ENCODE measurements at regions not wholly inside any gene's neighbourhood (a gene's known extent, or its start where the extent isn't known, plus 50 kb on each side); places are given as distances from the start of the nearest gene placed in this dataset.

- H3K27me3 ChIP-seq (ENCODE audit: insufficient read depth, low read length): no peaks in the 10 kb centered on the region
- ChIA-PET POLR2A (ENCODE audit: partially characterized antibody) (no interaction called here), CTCF (ENCODE audit: partially characterized antibody) (no interaction called here)
- no peak for DNase-seq
- H3K36me3 ChIP-seq (ENCODE audit: insufficient read depth, low read length): no peaks in the 10 kb centered on the region
- Mint-ChIP-seq H3K4me3 (no peak overlapping the region), H3K36me3 (no peaks in the 10 kb centered on the region), H3K27ac (no peak overlapping the region), H3K9me3 (no peaks in the 10 kb centered on the region), H3K27me3 (peaks cover 0 to 7% of the 10 kb centered on the region in 2 donors), H3K4me1 (no peaks in the 10 kb centered on the region)
- H3K27ac ChIP-seq (ENCODE audit: low read depth, low read length): no peak overlapping the region
- H3K9me3 ChIP-seq (ENCODE audit: control insufficient read depth in 1 of 2, low read length in 2 of 2): no peaks in the 10 kb centered on the region
- H3K4me1 ChIP-seq (ENCODE audit: insufficient read depth, low read length): no peaks in the 10 kb centered on the region
- intact Hi-C loops (cut with micrococcal nuclease): no loop called here
- H3K4me3 ChIP-seq (ENCODE audit: low read length in 2 of 2): no peak overlapping the region
These were observed 181.8 kb upstream of the ELL2 start for GRCh38 chr5:96143450-96143849.

GRCh38 chr5:96142786-96143434, 181.3 kb upstream of the ELL2 start:
- ChIA-PET CTCF (ENCODE audit: partially characterized antibody) (no interaction called here), POLR2A (ENCODE audit: partially characterized antibody) (no interaction called here)
- H3K4me1 ChIP-seq (ENCODE audit: insufficient read depth, low read length): no peaks in the 10 kb centered on the region
- peaks cover 0 to 7% of the 10 kb centered on the region in 2 donors for H3K27me3 Mint-ChIP-seq
- no peaks in the 10 kb centered on the region for H3K4me1 Mint-ChIP-seq
- H3K9me3 Mint-ChIP-seq: no peaks in the 10 kb centered on the region
- no peak overlapping the region for H3K27ac ChIP-seq (ENCODE audit: low read depth, low read length)
- intact Hi-C loops (cut with micrococcal nuclease): no loop called here
- no peak overlapping the region for H3K4me3 Mint-ChIP-seq
- H3K27ac Mint-ChIP-seq: no peak overlapping the region
- no peaks in the 10 kb centered on the region for H3K9me3 ChIP-seq (ENCODE audit: control insufficient read depth in 1 of 2, low read length in 2 of 2)
- H3K36me3 ChIP-seq (ENCODE audit: insufficient read depth, low read length): no peaks in the 10 kb centered on the region
- no peak overlapping the region for H3K4me3 ChIP-seq (ENCODE audit: low read length in 2 of 2)
- no peaks in the 10 kb centered on the region for H3K27me3 ChIP-seq (ENCODE audit: insufficient read depth, low read length)
- H3K36me3 Mint-ChIP-seq: no peaks in the 10 kb centered on the region
- no peak for DNase-seq

GRCh38 chr5:96142184-96142781, 180.6 kb upstream of the ELL2 start:
- Histone ChIP-seq H3K9me3 (ENCODE audit: control insufficient read depth in 1 of 2, low read length in 2 of 2) (no peaks in the 10 kb centered on the region), H3K4me1 (ENCODE audit: insufficient read depth, low read length) (no peaks in the 10 kb centered on the region), H3K36me3 (ENCODE audit: insufficient read depth, low read length) (no peaks in the 10 kb centered on the region), H3K4me3 (ENCODE audit: low read length in 2 of 2) (no peak overlapping the region), H3K27ac (ENCODE audit: low read depth, low read length) (no peak overlapping the region), H3K27me3 (ENCODE audit: insufficient read depth, low read length) (no peaks in the 10 kb centered on the region)
- Mint-ChIP-seq H3K27ac (no peak overlapping the region), H3K27me3 (peaks cover under 1 to 7% of the 10 kb centered on the region in 2 donors), H3K4me1 (no peaks in the 10 kb centered on the region), H3K4me3 (no peak overlapping the region), H3K9me3 (no peaks in the 10 kb centered on the region), H3K36me3 (no peaks in the 10 kb centered on the region)
- CTCF ChIA-PET (ENCODE audit: partially characterized antibody): no interaction called here
- POLR2A ChIA-PET (ENCODE audit: partially characterized antibody): no interaction called here
- DNase-seq: no peak
- intact Hi-C loops (cut with micrococcal nuclease): no loop called here

GRCh38 chr5:96141749-96142148, 180.1 kb upstream of the ELL2 start:
- H3K9me3 Mint-ChIP-seq: no peaks in the 10 kb centered on the region
- Histone ChIP-seq H3K27ac (ENCODE audit: low read depth, low read length) (no peak overlapping the region), H3K4me3 (ENCODE audit: low read length in 2 of 2) (no peak overlapping the region), H3K9me3 (ENCODE audit: control insufficient read depth in 1 of 2, low read length in 2 of 2) (no peaks in the 10 kb centered on the region), H3K27me3 (ENCODE audit: insufficient read depth, low read length) (no peaks in the 10 kb centered on the region), H3K36me3 (ENCODE audit: insufficient read depth, low read length) (no peaks in the 10 kb centered on the region), H3K4me1 (ENCODE audit: insufficient read depth, low read length) (no peaks in the 10 kb centered on the region)
- no peaks in the 10 kb centered on the region for H3K4me1 Mint-ChIP-seq
- no peak overlapping the region for H3K4me3 Mint-ChIP-seq
- intact Hi-C loops (cut with micrococcal nuclease): no loop called here
- DNase-seq: no peak
- no peak overlapping the region for H3K27ac Mint-ChIP-seq
- POLR2A ChIA-PET (ENCODE audit: partially characterized antibody): no interaction called here
- peaks cover 1 to 7% of the 10 kb centered on the region in 2 donors for H3K27me3 Mint-ChIP-seq
- no peaks in the 10 kb centered on the region for H3K36me3 Mint-ChIP-seq
- CTCF ChIA-PET (ENCODE audit: partially characterized antibody): interaction anchor here (0.6 kb wide), 1 partner anchor 289 kb away, joined by 3 read pairs; no protein-coding TSS in a partner anchor

- H3K27ac ChIP-seq (ENCODE audit: low read depth, low read length): no peak overlapping the region
- Mint-ChIP-seq H3K27me3 (peaks cover 1 to 7% of the 10 kb centered on the region in 2 donors), H3K9me3 (no peaks in the 10 kb centered on the region), H3K27ac (no peak overlapping the region), H3K4me3 (no peak overlapping the region), H3K36me3 (no peaks in the 10 kb centered on the region), H3K4me1 (no peaks in the 10 kb centered on the region)
- POLR2A ChIA-PET (ENCODE audit: partially characterized antibody): no interaction called here
- intact Hi-C loops (cut with micrococcal nuclease): no loop called here
- no peaks in the 10 kb centered on the region for H3K27me3 ChIP-seq (ENCODE audit: insufficient read depth, low read length)
- CTCF ChIA-PET (ENCODE audit: partially characterized antibody): no interaction called here
- DNase-seq: no peak
- no peaks in the 10 kb centered on the region for H3K4me1 ChIP-seq (ENCODE audit: insufficient read depth, low read length)
- H3K4me3 ChIP-seq (ENCODE audit: low read length in 2 of 2): no peak overlapping the region
- no peaks in the 10 kb centered on the region for H3K36me3 ChIP-seq (ENCODE audit: insufficient read depth, low read length)
- no peaks in the 10 kb centered on the region for H3K9me3 ChIP-seq (ENCODE audit: control insufficient read depth in 1 of 2, low read length in 2 of 2)
These were observed 178.8 kb upstream of the ELL2 start for GRCh38 chr5:96140496-96140895.

GRCh38 chr5:96140084-96140483, 178.4 kb upstream of the ELL2 start:
- no peaks in the 10 kb centered on the region for H3K9me3 Mint-ChIP-seq
- no peak for DNase-seq
- H3K4me1 ChIP-seq (ENCODE audit: insufficient read depth, low read length): no peaks in the 10 kb centered on the region
- H3K36me3 Mint-ChIP-seq: no peaks in the 10 kb centered on the region
- H3K27me3 ChIP-seq (ENCODE audit: insufficient read depth, low read length): no peaks in the 10 kb centered on the region
- intact Hi-C loops (cut with micrococcal nuclease): no loop called here
- no peaks in the 10 kb centered on the region for H3K9me3 ChIP-seq (ENCODE audit: control insufficient read depth in 1 of 2, low read length in 2 of 2)
- no peak overlapping the region for H3K4me3 ChIP-seq (ENCODE audit: low read length in 2 of 2)
- no peak overlapping the region for H3K4me3 Mint-ChIP-seq
- H3K27ac ChIP-seq (ENCODE audit: low read depth, low read length): no peak overlapping the region
- POLR2A ChIA-PET (ENCODE audit: partially characterized antibody): no interaction called here
- H3K4me1 Mint-ChIP-seq: no peaks in the 10 kb centered on the region
- H3K27me3 Mint-ChIP-seq: peaks cover 1 to 7% of the 10 kb centered on the region in 2 donors
- no peaks in the 10 kb centered on the region for H3K36me3 ChIP-seq (ENCODE audit: insufficient read depth, low read length)
- CTCF ChIA-PET (ENCODE audit: partially characterized antibody): no interaction called here
- H3K27ac Mint-ChIP-seq: no peak overlapping the region

GRCh38 chr5:96134886-96135285, 173.2 kb upstream of the ELL2 start:
- no peaks in the 10 kb centered on the region for H3K9me3 ChIP-seq (ENCODE audit: control insufficient read depth in 1 of 2, low read length in 2 of 2)
- no peaks in the 10 kb centered on the region for H3K4me1 ChIP-seq (ENCODE audit: insufficient read depth, low read length)
- Mint-ChIP-seq H3K4me3 (no peak overlapping the region), H3K9me3 (no peaks in the 10 kb centered on the region), H3K27ac (no peak overlapping the region), H3K36me3 (no peaks in the 10 kb centered on the region), H3K4me1 (no peaks in the 10 kb centered on the region), H3K27me3 (peaks cover 1 to 3% of the 10 kb centered on the region in 2 donors)
- intact Hi-C loops (cut with micrococcal nuclease): no loop called here
- CTCF ChIA-PET (ENCODE audit: partially characterized antibody): no interaction called here
- no peaks in the 10 kb centered on the region for H3K36me3 ChIP-seq (ENCODE audit: insufficient read depth, low read length)
- H3K4me3 ChIP-seq (ENCODE audit: low read length in 2 of 2): no peak overlapping the region
- H3K27me3 ChIP-seq (ENCODE audit: insufficient read depth, low read length): no peaks in the 10 kb centered on the region
- DNase-seq: no peak
- no peak overlapping the region for H3K27ac ChIP-seq (ENCODE audit: low read depth, low read length)
- POLR2A ChIA-PET (ENCODE audit: partially characterized antibody): no interaction called here
